Amniotic epithelial cell (primary cell): ENCODE measurements at regions not wholly inside any gene's neighbourhood (a gene's known extent, or its start where the extent isn't known, plus 50 kb on each side); places are given as distances from the start of the nearest gene placed in this dataset.

ENCODE experiments used
- DNase-seq: peaks from one replicate; pipeline ENCODE4 v3.0.0-alpha.2; 2010; ENCODE audit warnings: low read depth

DNA sequence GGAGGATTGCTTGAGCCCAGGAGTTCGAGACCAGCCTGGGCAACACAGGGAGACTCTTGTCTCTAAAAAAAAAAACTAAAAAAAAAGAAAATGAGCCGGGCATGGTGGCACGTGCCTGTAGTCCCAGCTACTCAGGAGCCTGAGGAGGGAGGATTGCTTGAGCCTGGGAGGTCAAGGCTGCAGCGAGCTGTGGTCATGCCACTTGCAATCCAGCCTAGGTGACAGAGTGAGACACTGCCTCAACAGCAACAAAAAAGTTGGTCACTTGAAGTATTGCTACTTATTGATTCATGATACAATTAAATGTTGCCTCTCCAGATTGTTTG lies 57.9 kb upstream of the CXADR start:
- no peak for DNase-seq

DNA sequence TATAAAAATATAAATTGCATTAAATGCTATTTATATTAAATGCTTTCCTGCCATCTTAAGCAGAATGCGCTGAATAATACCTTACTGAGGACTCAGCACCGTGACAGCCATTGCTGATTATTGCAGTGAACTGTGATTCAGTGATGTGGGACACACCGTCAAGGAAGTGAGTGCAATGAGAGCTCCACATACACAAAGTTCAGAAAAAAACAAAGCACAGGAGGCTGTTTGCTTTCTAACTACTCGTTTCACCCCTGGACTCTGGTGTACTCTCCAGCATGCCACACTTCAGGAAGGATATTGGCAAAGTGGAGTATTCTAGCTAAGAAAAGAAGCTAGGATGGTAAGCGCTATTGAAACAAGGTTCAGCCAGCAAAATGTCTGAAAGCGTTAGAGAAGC lies 57.4 kb upstream of the CXADR start:
- no peak for DNase-seq

DNA sequence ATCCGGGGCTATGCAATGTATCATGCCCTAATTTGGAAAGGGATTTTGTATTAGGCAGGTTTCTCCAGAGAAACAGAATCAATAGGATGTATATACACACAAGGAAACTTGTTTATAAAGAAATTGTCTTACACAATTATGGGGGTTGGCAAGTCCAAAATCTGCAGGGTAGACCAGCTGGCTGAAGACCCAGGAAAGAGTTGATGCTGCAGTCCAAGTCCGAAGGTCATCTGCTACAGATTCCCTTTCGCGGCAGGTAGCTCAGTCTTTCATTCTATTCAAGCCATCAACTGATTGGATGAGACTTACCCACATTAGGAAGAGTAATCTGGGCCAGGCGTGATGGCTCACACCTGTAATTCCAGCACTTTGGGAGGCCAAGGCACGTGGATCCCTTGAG lies 54.6 kb upstream of the CXADR start:
- DNase-seq, result no peak

- peak; percentile 49 for DNase-seq
Observed at GRCh38 chr21:17460094-17460493, 52.7 kb upstream of the CXADR start.

DNA sequence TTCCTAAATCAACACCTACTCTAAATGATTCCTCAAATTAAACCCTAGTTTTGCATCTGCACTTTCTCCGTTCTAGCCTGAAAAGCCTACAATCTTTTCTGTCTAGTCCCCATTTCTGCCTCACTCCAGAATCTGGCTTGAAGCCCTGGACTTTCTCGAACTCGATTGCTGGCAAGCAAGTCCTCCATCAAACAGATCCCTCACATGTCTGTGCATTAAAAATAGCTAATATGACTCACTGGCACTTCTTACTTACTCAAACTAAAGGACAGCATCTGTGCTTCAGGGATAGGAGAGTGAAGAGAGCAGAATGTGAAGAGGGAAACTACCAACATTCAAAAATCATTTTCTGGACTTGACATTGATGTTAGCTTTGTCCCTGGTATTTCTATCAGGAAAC lies 51.8 kb upstream of the CXADR start:
- peak; percentile 92 for DNase-seq

DNA sequence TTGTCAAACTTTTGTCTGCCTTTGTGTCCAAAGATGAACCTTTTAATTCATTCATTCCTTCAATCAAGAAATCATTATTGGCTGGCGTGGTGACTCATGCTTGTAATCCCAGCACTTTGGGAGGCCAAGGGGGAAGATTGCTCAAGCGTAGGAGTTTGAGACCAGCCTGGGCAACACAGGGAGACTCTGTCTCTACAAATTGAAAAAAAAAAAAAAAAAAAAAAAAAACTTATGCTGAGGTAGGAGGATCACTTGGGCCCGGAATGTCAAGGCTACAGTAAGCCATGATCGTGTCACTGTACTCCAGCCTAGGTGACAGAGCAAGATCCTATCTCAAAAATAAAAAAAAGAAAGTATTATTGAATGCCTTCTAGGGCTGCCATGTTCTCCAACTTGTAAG lies 51.3 kb upstream of the CXADR start:
- DNase-seq, result peak; percentile 62

- no peak for DNase-seq
Observed at GRCh38 chr21:17462276-17462981, 50.4 kb upstream of the CXADR start.
